HG03460 (cell line): ENCODE measurements at regions not wholly inside any gene's neighbourhood (a gene's known extent, or its start where the extent isn't known, plus 50 kb on each side); places are given as distances from the start of the nearest gene placed in this dataset.

ENCODE experiments used
- ATAC-seq: cut with Tn5 transposase; IDR thresholded peaks from one replicate; pipeline ENCODE4 v1.9.1; 2021; ENCODE audit not compliant: unreplicated experiment

DNA sequence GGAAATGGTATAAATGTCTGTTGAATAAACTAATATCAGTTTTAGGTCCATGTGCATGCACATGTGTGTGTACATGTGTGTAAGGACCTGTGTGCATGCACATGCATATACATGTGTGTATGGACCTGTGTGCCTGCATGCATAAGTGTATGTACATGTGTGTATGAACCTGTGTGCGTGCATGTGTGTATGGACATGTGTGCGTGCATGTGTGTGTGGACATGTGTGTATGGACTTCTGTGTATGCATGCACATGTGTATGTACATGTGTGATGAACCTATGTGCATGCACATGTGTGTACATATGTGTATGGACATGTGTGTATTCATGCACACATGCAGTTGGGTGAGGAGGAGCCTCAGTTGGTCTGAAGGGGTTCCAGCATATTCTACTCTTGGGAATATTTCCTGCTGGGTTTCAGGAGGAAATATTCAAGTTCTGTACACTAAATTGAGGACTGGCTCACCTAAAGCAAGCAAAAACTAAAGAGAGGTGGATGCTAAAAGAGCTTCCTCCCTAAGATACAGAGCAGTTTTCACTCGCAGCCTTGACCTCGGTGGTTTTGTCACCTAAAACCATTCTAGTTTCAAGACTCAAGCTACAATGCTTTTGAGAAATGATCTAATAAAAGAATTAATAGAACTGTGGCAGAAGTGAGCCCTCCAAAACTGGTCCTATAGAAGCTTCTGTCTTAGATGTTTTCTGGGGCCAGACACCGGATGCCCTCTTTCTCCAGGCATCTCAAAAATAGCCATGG, 742.8 kb downstream of the MAFB start:
- no peak for ATAC-seq

DNA sequence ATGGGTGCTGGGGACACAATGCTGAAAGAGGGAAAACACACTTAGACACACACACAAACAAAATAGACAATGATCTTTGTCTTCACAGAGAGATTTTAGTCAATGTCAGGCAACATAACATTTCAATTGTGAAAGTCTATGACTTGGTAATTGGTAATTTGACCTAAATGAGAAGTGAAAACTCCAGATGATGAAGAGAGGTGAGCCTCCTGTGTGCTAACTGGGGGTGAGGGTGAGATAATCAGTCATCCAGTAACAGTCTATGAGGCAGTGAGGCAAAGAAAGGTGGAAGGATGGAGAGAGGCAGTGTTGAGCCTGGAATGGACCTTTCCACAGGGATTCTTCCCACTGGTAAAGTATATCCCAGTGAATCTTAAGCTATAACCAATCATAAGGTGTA, 744.2 kb downstream of the MAFB start:
- ATAC-seq: no peak

DNA sequence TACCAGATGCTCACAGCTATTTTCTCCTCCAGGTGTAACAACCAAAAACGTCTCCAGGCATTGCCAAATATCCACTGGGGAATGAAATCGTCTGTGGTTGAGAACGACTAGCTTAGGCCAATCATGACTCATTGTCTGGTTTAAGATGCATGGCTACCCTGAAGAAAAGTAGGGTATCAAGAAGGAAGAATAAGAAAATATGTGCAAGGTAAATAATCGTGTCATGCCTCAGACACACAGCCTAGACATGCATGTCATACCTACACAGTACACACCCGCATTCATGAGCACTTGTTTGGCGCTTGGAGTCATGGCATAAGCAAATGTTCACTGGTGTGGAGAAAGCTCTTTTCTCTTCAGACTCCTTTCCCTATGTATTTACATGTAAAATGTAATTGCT, 745.7 kb downstream of the MAFB start:
- ATAC-seq: no peak

DNA sequence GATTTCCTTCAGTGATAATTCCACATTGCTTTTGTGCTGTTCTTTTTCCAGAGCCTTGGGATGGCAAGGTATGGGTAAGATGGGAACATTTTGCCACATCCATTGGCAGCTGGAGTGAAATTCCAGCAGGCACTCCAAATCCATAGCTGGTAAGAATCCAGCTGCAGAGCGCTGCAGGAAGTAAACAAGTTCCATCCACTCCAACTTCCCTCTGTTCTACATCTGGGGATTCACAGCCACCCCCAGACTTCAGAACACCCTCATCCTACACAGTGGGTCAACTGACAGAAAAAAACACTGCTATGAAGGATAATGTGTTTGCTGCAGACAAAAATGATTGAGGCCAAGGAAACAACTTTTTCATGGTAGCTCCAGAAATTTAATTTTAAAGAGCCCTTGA, 747.8 kb downstream of the MAFB start:
- no peak for ATAC-seq

DNA sequence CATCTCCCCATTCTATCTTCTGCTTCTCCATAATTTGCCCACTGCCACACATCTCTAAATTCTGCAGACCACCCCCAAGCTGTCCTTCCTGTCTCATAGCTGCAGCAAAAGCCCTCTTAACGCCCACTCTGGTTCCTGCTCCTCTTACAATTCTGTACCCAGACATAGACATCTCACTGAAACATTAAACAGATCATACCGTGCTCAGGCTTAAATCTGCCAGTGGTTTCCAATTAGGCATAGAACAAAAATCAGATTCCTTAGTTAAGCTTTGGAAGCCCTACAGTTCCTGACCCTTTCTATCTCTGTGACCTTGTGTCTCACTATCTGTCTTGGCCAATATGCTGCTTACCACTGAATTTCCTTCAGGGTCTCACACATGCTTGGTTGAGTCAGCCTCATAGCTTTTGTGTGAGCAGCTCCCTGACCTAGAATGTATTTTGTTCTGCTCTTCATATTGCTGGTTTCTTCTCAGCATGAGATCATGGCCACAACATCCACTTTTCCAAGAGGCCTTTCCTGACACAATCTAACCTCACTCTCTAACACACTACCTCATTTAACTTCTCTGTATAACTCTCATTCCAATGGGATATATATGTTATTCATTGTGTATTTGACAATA, 749.7 kb downstream of the MAFB start:
- ATAC-seq: no peak

DNA sequence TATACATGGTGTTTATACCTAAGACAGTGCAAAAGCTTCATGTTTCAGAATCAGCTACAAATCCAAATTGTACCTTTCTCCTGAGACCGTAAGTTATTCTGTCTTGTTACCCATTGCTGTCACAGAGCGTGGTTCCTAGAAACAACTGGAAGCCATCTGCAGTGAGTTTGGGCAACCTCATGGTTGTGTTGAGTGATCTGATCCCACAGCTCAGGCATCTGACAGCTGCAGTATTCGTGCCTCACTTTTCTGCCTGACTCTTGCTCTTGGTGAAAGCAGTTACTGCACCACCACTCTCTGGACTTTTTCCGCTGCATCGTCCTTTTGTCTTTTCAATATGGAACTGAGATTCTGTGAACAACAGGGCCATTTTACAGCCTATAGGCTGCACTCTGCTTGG, 752.6 kb downstream of the MAFB start:
- no peak for ATAC-seq

DNA sequence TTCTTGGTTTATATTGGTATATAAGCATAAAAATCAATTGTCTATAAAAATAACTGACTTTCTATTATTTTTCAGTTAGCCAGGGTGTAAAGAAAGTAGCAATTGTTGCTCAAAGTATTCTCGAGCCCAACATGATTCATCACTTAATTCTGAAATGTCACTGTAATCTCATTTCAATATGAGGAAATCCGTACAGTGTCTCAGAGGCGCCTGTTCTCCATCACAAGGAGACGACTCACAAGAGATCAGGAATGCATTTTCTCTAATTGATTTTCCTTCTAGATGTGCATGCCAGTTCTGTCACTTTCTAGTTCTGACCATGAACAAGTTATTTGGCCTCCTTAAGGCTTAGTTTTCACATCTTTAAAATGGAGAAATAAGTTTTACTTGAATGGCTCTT, 753.1 kb downstream of the MAFB start:
- no peak for ATAC-seq

DNA sequence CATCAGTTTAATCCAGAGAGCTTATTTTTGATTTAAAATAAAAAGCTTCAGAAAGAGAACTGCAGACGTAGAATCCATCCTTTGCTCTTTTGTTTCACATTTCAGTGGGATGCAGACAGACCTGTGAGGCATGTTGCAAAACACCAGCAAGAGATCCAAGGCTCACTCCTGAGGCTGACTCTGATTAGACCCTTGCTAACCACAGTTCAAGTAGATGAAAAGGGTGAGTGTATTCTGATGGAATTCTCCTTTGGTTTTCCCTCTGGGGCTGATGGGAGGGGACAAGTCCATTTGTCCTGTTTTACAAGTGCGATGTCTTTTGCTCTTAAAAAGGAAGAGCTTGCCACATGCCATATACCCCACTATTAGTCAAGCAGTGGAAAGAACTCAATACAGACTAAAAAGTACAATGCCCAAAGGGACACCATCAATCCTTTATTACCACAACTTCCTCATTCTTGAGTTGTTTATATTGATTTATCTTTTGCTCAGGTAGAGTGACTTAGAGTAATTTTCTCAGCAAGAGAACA, 772.7 kb downstream of the MAFB start:
- no peak for ATAC-seq

DNA sequence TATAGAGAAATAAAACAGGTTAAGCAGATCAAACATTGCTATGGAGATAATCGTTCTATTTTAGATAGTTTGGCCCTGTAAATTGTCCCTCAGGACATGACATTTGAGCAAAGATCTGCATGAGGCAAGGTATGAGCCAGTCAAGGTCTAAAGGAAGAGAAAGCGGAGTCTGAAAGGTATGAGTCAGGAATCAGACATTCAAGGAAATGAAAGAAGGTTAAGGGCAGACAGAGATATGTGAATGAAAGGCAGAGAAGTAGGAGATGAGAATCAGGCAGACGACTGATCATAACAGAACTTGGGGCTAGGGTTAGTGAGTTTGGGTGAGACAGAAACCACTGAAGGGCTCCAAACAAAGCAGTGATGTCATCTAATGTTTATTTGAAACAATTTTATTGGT, 775.8 kb downstream of the MAFB start:
- ATAC-seq: no peak

DNA sequence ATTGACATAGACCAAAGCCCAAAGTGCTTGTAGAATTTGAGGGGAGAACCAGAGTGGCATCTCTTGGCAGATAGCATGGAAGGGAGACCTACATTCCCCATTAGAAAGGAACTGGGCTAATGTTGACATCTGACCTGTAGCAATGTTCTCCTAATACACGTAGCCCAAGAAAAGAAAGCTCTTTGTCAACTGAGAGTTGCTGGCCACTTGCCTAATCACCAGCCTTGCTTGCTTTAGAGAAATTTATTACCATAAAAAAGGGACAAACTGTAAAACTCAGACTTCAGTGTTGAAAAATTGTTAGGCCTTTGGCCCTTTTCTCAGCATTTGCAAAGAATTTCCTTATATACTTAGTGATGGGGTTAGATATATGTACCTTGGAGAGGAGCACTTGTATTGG, 777.5 kb downstream of the MAFB start:
- no peak for ATAC-seq

DNA sequence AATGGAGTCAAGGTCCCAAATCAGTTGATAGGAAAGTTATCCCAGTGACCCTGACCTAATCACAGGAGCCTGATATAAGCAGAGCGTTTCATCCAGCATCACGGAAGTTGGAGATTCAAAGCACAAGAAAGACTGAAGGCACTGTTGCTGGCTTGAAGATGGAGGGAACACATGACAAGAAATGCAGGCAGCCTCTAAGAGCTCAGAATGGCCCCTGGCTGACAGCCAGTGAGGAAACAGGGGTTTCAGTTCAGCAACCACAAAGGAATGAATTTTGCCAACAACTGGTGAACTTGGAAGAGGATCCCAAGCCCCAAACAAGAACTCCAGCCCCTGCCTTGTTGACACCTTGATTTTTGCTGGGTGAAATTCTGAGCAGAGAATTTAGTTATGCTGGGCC, 778.5 kb downstream of the MAFB start:
- no peak for ATAC-seq

DNA sequence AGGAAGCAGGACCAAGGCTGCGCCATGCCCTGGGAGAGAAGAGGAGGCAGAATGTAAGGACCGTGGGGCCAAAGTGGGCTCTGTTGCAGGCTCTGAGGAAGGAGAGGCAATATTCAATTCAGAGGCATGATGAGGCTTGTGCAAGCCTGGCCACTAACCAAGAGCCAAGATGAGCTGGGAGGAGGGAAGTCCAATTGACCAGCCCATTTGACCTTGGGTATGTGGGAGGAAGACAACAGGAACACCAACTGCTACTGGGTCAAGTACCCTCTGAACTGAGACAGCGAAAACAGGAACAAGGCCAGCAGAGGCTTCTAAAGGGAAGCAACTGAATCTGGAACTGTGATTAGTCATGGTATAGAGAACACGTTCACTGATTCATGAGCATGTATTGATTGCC, 779.6 kb downstream of the MAFB start:
- ATAC-seq: no peak

DNA sequence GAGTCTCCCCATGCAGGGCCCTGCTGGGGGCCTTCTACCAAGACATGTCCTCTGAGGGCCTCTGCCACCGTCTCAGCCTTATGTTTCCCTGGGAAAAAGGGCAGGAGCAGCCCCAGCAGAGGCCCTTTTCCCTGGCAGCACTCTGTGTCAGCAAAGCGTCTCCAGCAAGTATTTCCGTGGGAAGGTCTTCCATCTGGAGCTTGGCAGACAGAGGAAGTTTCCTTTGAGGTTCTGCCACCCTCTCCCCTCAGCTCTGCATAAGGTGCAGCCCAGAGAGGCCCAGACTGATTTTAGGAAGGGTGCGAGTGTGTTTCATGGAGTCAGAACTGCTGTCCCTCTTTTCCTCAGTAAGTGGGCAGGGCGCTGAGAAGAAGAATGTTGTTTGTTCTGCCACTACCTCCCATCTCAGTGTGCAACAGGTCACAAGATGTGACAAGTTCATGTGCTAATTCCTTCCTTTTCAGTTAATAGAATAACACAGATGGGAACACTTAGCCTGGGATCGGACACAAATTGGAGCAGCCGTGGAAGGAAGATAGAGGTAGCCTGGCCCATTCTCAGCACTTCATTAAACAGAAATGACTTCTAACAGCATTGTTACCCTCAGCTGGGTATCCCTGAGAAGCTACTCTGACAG, 784.4 kb downstream of the MAFB start:
- no peak for ATAC-seq

DNA sequence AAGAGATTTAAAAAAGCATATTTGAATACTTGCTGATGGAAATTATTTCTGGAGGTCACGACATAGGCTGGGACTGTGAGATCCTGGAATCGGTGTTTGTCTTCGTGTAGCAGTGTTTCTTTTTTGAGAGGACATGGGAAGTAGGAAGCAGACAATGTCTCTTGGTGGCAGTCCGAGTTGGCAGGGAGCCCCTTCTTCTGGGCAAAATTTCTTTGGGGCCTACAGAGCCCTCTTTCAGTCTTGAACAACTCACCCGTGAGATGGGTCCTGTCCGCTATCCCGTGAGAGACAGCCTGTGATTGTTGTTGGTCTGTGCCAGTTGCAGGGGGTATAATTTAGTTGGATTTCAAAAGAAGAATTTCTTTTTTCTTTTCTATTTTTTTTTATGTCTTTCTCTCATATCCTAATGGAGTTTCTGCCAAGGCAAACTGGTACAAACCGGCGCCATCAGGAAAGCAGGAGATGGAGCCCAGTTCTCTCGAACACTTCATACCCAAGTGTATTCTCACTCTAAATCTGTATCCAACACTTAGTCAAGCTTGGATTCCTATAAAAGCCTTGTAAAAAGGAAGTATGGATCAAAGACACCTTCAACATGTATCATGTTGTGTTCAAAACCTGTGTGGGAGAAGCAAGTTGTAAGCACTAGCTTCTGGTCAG, 785.1 kb downstream of the MAFB start:
- ATAC-seq: no peak

DNA sequence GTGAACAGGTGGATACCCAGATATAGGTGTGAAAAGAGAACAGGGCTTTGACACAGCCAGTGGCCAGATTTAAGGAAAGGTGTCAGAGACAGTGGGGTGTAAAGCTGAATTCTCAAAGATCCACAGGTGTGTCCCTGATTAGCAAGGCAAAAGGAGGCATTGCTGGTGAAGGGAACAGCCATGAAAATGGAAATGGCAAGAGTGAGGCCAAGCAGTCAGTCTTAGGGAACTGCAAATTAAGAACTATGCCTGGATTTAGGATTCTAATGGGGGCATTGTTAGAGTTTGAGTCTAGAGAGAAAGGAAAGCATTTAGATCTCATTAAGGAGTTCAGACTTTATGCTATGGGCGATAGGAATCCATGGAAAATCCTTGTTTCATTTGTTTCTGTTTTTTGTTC, 789.2 kb downstream of the MAFB start:
- no peak for ATAC-seq

DNA sequence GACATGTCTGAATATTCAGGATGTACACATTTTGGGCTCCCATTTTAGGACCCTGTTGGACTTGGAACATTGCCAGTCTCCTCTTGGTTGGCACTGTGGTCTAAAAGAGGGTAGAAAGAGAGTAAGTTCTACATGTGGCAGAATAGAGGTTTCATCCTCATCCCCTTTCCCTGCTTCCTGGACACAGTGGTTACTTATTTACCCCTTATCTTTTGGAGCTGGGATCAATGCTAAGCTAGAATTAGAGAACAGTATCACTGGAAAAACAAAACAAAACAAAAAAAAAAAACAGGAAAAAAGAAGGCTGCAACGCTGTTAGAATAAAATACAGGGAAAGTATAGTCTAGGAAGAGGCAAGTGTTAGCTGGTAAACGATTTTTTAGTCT, 790.6 kb downstream of the MAFB start:
- no peak for ATAC-seq

DNA sequence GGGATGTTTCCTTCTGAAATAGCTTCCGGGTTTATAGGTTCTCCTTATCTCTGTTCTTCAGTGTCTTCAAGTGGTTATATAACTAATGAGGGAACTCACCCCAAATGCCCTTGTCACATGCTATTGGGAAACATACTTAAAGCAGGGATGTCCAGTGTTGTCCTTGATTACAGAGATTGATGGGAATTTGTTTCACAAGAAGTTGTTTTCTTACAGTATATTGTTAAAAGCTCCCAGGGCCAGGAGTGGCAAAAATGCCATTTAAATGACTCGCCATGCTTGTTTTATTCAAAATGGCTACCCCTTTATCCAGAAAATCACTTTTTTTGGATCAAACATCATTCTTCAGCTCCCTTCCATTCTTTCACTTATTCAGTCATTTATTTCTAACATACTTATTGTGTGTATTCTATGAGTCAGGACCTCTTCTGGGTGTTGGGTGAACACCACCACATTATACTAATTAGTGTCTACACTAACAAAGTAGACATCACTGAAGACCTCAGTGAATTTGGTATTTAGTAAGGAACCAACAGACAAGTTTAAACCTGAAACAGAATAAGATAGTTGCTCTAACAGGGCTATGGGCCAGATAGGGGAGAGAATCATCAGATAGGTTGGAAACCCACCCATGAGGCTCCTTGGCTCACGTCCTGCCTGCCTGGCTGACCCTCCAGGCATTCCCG, 791.1 kb downstream of the MAFB start:
- ATAC-seq: no peak

DNA sequence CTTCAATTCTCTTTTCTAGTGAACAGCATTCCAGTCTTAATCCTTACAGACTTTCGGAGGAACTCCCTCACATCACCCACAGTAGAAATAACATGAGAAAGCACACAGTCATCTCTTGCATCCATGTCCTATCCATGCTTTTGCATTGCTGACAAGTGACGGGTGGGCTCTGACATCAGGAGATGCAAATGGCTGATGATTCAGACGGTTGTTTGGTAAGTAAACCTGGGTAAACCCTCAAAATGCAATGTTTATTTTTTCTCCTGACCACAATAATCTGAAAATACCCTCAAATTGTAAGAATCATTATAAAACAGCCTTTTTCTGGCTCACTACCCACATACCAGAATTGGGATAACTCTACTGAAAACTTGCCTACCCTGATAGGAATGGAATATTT, 792.0 kb downstream of the MAFB start:
- ATAC-seq: no peak

DNA sequence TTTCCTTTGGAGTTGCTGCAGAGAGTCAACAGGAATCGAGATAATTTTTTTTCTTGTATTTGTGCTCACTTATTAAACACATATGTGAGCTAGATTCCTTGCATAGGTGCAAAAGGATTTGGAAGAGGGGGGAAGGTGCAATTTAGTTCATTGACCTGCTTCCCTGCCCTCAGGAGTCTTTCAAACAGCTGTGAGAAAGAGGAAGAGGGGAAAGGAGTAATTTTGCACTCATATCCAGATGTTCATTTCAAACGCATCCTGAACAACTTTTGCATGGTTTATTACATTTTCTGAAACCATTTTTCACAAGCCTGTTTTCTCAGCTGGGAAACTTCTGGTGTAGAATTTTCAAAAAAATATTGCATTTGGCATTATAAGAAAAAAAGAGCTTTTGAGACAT, 795.0 kb downstream of the MAFB start:
- no peak for ATAC-seq

DNA sequence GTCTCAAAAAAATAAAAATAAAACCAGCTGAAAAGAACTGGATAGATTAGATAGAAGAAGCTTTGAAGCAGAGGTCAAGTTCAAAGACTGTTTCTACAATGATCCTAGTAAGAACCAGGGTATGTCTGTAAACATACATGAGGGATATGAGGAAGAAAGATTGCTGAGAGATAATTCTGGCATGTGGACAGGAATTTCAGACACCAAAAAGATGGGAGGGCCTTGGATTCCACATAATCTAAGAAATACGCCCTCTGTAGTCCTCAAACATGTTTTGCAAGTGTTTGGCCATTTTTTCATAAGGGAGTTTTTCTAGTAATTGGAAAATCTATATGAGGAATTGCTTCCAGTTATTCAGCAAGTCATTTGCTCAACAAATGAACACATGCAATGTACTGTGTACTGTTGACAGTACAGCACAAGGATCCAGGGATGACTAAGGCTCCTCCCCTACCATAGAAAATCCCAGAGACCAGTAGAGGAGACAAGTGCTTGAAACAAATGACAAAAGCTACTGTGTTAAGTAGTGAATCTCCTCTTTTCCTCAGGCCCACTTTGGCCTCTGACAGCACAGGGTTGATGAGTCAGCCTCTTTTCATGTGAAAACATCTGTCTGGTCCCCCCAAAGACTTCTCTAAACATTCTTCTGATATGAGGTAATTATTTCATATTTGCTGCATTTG, 795.9 kb downstream of the MAFB start:
- no peak for ATAC-seq

DNA sequence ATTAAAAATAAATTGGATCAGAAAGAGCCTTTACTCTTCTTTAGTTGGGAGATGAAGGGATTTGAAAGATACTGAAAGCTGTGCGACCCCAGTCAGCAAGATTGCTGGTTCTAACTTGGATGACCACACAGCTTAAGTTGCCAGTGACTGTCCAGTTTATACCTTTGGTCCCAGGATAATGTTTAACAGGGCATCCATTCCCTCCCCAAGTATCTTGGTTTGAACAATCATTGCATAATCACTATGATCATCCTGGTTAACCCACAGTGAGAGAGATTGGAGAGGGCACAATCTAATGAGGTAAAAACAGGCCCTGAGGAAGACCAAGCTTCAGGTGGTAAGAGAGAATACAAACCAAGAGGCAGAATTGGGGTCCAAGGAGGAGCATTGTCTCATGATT, 798.3 kb downstream of the MAFB start:
- ATAC-seq: no peak
